Neuronal stem cell (in vitro differentiated cells): ENCODE measurements at regions not wholly inside any gene's neighbourhood (a gene's known extent, or its start where the extent isn't known, plus 50 kb on each side); places are given as distances from the start of the nearest gene placed in this dataset.
A peak's percentile ranks its signal among the peaks of the same experiment; 100 is the strongest.
"Not testable (repeated sequence)": the region's sequence is repeated elsewhere in the genome, so short reads cannot be mapped to it uniquely, and the experiment has no call there.

ENCODE experiments used
- DNase-seq: peaks from one replicate; pipeline ENCODE4 v3.0.0-alpha.2; 2013; ENCODE audit warnings: low spot score
- H2AFZ ChIP-seq: one replicate; pipeline ENCODE4 v1.6.1; 2013; ENCODE audit warnings: mild to moderate bottlenecking, low read length, inconsistent platforms
- H2AK5ac ChIP-seq: 2 replicates; pipeline ENCODE4 v1.6.1; 2013; ENCODE audit warnings: low read depth, mild to moderate bottlenecking, inconsistent platforms, low read length, moderate library complexity, mixed read lengths
- H2BK120ac ChIP-seq: 2 replicates; pipeline ENCODE4 v1.6.1; 2013; ENCODE audit warnings: low read depth, mild to moderate bottlenecking, inconsistent platforms, low read length, moderate library complexity, mixed read lengths
- H2BK12ac ChIP-seq: one replicate; pipeline ENCODE4 v1.6.1; 2013; ENCODE audit warnings: low read length, inconsistent platforms
- H2BK15ac ChIP-seq: 2 replicates; pipeline ENCODE4 v1.6.1; 2013; ENCODE audit warnings: mild to moderate bottlenecking, low read length, inconsistent platforms, mixed read lengths
- H2BK5ac ChIP-seq: one replicate; pipeline ENCODE4 v1.6.1; 2013; ENCODE audit warnings: inconsistent platforms, mild to moderate bottlenecking, low read length, moderate library complexity
- H3K14ac ChIP-seq: one replicate; pipeline ENCODE4 v1.6.1; 2013; ENCODE audit warnings: low read length, inconsistent platforms
- H3K18ac ChIP-seq: 2 replicates; pipeline ENCODE4 v1.6.1; 2013; ENCODE audit warnings: low read length, inconsistent platforms
- H3K23ac ChIP-seq: 2 replicates; pipeline ENCODE4 v1.6.1; 2013; ENCODE audit warnings: low read depth, mild to moderate bottlenecking, mixed read lengths, low read length, inconsistent platforms; ENCODE audit not compliant: poor library complexity
- H3K27ac ChIP-seq: replicated peaks from 3 replicates; pipeline ENCODE4 v1.5.1; 2013; ENCODE audit warnings: low read length, inconsistent platforms
- H3K27me3 ChIP-seq, 3 experiments: 2 replicates each; pipeline ENCODE4 v1.6.1; 2013; ENCODE audit warnings: low read length in 3 of 3, mild to moderate bottlenecking in 2 of 3, inconsistent platforms in 1 of 3, low read depth in 1 of 3, mixed read lengths in 1 of 3, moderate library complexity in 1 of 3; ENCODE audit not compliant: control insufficient read depth in 3 of 3, insufficient read depth in 3 of 3
- H3K36me3 ChIP-seq, 2 donors: replicated peaks in 1 of 2; 2 replicates each; pipeline ENCODE4 v1.6.1; 2013; ENCODE audit warnings: low read length in 2 of 2; ENCODE audit not compliant: control insufficient read depth in 2 of 2, insufficient read depth in 2 of 2
- H3K4ac ChIP-seq: 2 replicates; pipeline ENCODE4 v1.6.1; 2013; ENCODE audit warnings: inconsistent platforms, mild to moderate bottlenecking, low read length, moderate library complexity
- H3K4me1 ChIP-seq, 2 donors: 1 replicate in 1 of 2; 2 replicates in 1 of 2; pipeline ENCODE4 v1.6.1; 2013; ENCODE audit warnings: low read length in 2 of 2, low read depth in 1 of 2; ENCODE audit not compliant: control insufficient read depth in 2 of 2, insufficient read depth in 1 of 2
- H3K4me2 ChIP-seq: one replicate; pipeline ENCODE4 v1.6.1; 2013; ENCODE audit warnings: mild to moderate bottlenecking, low read length, inconsistent platforms; ENCODE audit not compliant: insufficient read depth, poor library complexity, severe bottlenecking
- H3K4me3 ChIP-seq, 2 donors: 2 replicates each; pipeline ENCODE4 v1.5.1; 2013; ENCODE audit warnings: low read length in 2 of 2, mild to moderate bottlenecking in 2 of 2, inconsistent platforms in 1 of 2, moderate library complexity in 1 of 2
- H3K79me1 ChIP-seq: one replicate; pipeline ENCODE4 v1.6.1; 2013; ENCODE audit warnings: low read depth, mild to moderate bottlenecking, inconsistent platforms, low read length, moderate library complexity
- H3K9ac ChIP-seq: one replicate; pipeline ENCODE4 v1.6.1; 2013; ENCODE audit warnings: mild to moderate bottlenecking, low read depth, low read length, inconsistent platforms; ENCODE audit not compliant: poor library complexity
- H3K9me3 ChIP-seq, 2 donors: replicated peaks in 1 of 2; 2 replicates each; pipeline versions ENCODE3 to v1.6.1; 2013; ENCODE audit warnings: low read length in 2 of 2, mild to moderate bottlenecking in 2 of 2, inconsistent platforms in 1 of 2, low read depth in 1 of 2, mixed read lengths in 1 of 2, moderate library complexity in 1 of 2; ENCODE audit not compliant: control insufficient read depth in 2 of 2, insufficient read depth in 1 of 2
- H4K8ac ChIP-seq: one replicate; pipeline ENCODE4 v1.6.1; 2013; ENCODE audit warnings: low read depth, mild to moderate bottlenecking, inconsistent platforms, low read length, moderate library complexity
- H4K91ac ChIP-seq: one replicate; pipeline ENCODE4 v1.6.1; 2013; ENCODE audit warnings: low read length, low read depth, mild to moderate bottlenecking, inconsistent platforms; ENCODE audit not compliant: poor library complexity
- WGBS, 2 donors: extraction: QIAGEN DNeasy Blood & Tissue Kit; methylation state at CpG; one replicate each; pipeline ENCODE4 v1.1.7; 2013; ENCODE audit warnings: missing lambda C conversion rate in 2 of 2, mixed read lengths in 1 of 2; ENCODE audit not compliant: insufficient read length in 2 of 2, insufficient replicate concordance in 1 of 2; ENCODE audit errors: extremely low coverage in 2 of 2; 5-methylcytosine and 5-hydroxymethylcytosine counted together

- DNase-seq: no peak
- Histone ChIP-seq H3K4ac (no peak overlapping the region), H4K8ac (no peak overlapping the region), H2BK5ac (no peak overlapping the region), H2BK120ac (no peak overlapping the region), H2AK5ac (peak overlapping the region; percentile 97), H3K18ac (peak overlapping the region; percentile 80), H3K14ac (peak overlapping the region; percentile 47), H2AFZ (peak overlapping the region; percentile 18), H3K9ac (no peak overlapping the region), H3K23ac (peak overlapping the region; percentile 55), H2BK12ac (peak overlapping the region; percentile 73), H3K4me1 (peaks cover 0 to 2% of the 10 kb centered on the region in 2 donors), H3K36me3 (no peaks in the 10 kb centered on the region), H3K4me3 (no peak overlapping the region), H4K91ac (no peak overlapping the region), H3K4me2 (no peak overlapping the region), H3K27ac (no peak overlapping the region), H3K79me1 (peaks cover 2% of the 10 kb centered on the region), H3K27me3 (peaks cover 0 to 24% (median 3%) of the 10 kb centered on the region in 3 experiments), H2BK15ac (no peak overlapping the region), H3K9me3 (no peaks in the 10 kb centered on the region)
- WGBS, 2 donors: no CpG with 5 or more reads among the region's 42 CpGs
Observed at GRCh38 chr4:1547856-1548826, 136.0 kb downstream of the FAM53A start.

GRCh38 chr4:1547131-1547855 is 136.8 kb downstream of the FAM53A start:
- no CpG with 5 or more reads among the region's 19 CpGs for WGBS, 2 donors
- no peak overlapping the region for H3K14ac ChIP-seq
- H3K4me3 ChIP-seq: no peak overlapping the region
- H2BK12ac ChIP-seq: no peak overlapping the region
- H3K27me3 ChIP-seq: peaks cover 0 to 32% (median 3%) of the 10 kb centered on the region in 3 experiments
- DNase-seq: no peak
- peaks cover 2% of the 10 kb centered on the region for H3K79me1 ChIP-seq
- no peak overlapping the region for H3K23ac ChIP-seq
- no peak overlapping the region for H4K91ac ChIP-seq
- no peak overlapping the region for H3K27ac ChIP-seq
- no peak overlapping the region for H3K4me2 ChIP-seq
- no peak overlapping the region for H3K4ac ChIP-seq
- no peak overlapping the region for H2BK120ac ChIP-seq
- no peak overlapping the region for H3K18ac ChIP-seq
- H2AFZ ChIP-seq: no peak overlapping the region
- H3K36me3 ChIP-seq: no peaks in the 10 kb centered on the region
- H2BK5ac ChIP-seq: no peak overlapping the region
- peaks cover 0 to 7% of the 10 kb centered on the region in 2 donors for H3K4me1 ChIP-seq
- no peak overlapping the region for H4K8ac ChIP-seq
- H3K9ac ChIP-seq: no peak overlapping the region
- H3K9me3 ChIP-seq: no peaks in the 10 kb centered on the region
- H2BK15ac ChIP-seq: no peak overlapping the region
- H2AK5ac ChIP-seq: peak overlapping the region; percentile 97

- Histone ChIP-seq H3K27me3 (peaks cover 0 to 54% (median 3%) of the 10 kb centered on the region in 3 experiments), H3K4me3 (no peak overlapping the region), H3K27ac (no peak overlapping the region), H3K4ac (no peak overlapping the region), H4K8ac (no peak overlapping the region), H2BK12ac (no peak overlapping the region), H3K9ac (no peak overlapping the region), H3K23ac (no peak overlapping the region), H2AFZ (no peak overlapping the region), H2BK5ac (no peak overlapping the region), H2BK15ac (no peak overlapping the region), H3K18ac (peak overlapping the region; percentile 84), H3K4me1 (peaks cover 0 to 10% of the 10 kb centered on the region in 2 donors), H2BK120ac (no peak overlapping the region), H3K14ac (no peak overlapping the region), H2AK5ac (peak overlapping the region; percentile 88), H3K36me3 (peaks cover 0 to 1% of the 10 kb centered on the region in 2 donors), H3K79me1 (no peaks in the 10 kb centered on the region), H4K91ac (no peak overlapping the region), H3K4me2 (no peak overlapping the region), H3K9me3 (no peaks in the 10 kb centered on the region)
- DNase-seq: no peak
- no CpG with 5 or more reads among the region's 18 CpGs for WGBS, 2 donors
Observed at GRCh38 chr4:1544861-1545281, 138.6 kb upstream of the NKX1-1 start.

- H3K4me3 ChIP-seq, H2BK120ac ChIP-seq, DNase-seq: not testable (repeated sequence)
Observed at GRCh38 chr4:1544435-1544834, 138.2 kb upstream of the NKX1-1 start.

More at GRCh38 chr4:1544435-1544834, 138.2 kb upstream of the NKX1-1 start:
- not testable (repeated sequence) for H2BK5ac ChIP-seq, H3K23ac ChIP-seq, H3K79me1 ChIP-seq, H3K27ac ChIP-seq, H3K4me1 ChIP-seq, H3K36me3 ChIP-seq, H4K8ac ChIP-seq, H3K4me2 ChIP-seq, H3K9ac ChIP-seq, H4K91ac ChIP-seq, H2BK15ac ChIP-seq, H3K14ac ChIP-seq, H3K9me3 ChIP-seq, H3K4ac ChIP-seq, H2BK12ac ChIP-seq, H2AFZ ChIP-seq
- peak overlapping the region; percentile 88 for H2AK5ac ChIP-seq
- H3K27me3 ChIP-seq: peaks cover 0 to 56% (median 3%) of the 10 kb centered on the region in 3 experiments
- WGBS, 2 donors: no CpG with 5 or more reads among the region's 21 CpGs
- H3K18ac ChIP-seq: peak overlapping the region; percentile 84
